RWPE1 (cell line): ENCODE measurements at regions not wholly inside any gene's neighbourhood (a gene's known extent, or its start where the extent isn't known, plus 50 kb on each side); places are given as distances from the start of the nearest gene placed in this dataset.

Experiments used
- CTCF ChIA-PET: fragments of 350-600 bp; sonication (Branson Sonifier 250); formaldehyde crosslinking; extraction: SDS; loops from one replicate; lab custom pipeline; 2021; lab: Yijun Ruan, JAX
- POLR2A ChIA-PET: fragments of 400-600 bp; formaldehyde crosslinking; extraction: SDS; loops from one replicate; lab custom pipeline; 2020; ENCODE audit warnings: antibody characterized with exemption; ENCODE audit not compliant: low non-redundant PET; lab: Yijun Ruan, JAX
- DNase-seq: peaks from one replicate; pipeline ENCODE4 v3.0.0; 2012; ENCODE audit warnings: low spot score
- H3K27ac ChIP-seq: fragments of 450-650 bp; 2 replicates; pipeline ENCODE4 v1.5.1; 2017
- CTCF ChIP-seq: fragments of 450-650 bp; conservative IDR thresholded peaks from 2 replicates; pipeline ENCODE4 v1.5.1; 2017; ENCODE audit warnings: low read depth, mild to moderate bottlenecking

DNA sequence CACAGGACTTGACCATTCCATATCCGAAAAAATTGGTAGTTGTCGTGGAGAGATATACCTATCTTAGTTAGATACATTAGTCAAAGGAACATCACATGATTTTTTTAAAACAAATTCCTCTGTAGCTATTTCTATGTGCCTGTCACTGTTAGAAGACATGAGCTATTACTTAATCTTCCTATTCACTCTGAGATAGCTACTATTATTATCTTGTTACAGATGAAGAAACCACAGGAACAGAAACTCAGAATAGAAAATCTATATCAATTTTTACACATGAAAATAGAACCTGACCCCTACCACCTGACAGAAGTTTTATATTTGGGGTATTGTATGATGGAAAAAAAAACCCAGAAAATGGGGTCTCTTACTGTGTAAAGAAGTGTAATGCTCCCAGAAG is 68.9 kb upstream of the TDRD3 start:
- CTCF ChIA-PET, result interaction anchor here (0.6 kb wide), 2 partner anchors 12 to 514 kb away, joined by 3 to 4 read pairs; no protein-coding TSS in a partner anchor
- DNase-seq, result no peak
- no peak for TF ChIP-seq CTCF
- POLR2A ChIA-PET, result no interaction called here
- no peak overlapping the region for H3K27ac ChIP-seq

- peak; percentile 37 for TF ChIP-seq CTCF
- CTCF ChIA-PET, result interaction anchor here (0.5 to 1.1 kb wide), 13 partner anchors 9 to 928 kb away, joined by 3 to 9 read pairs (median 3); no protein-coding TSS in a partner anchor
- no peak overlapping the region for H3K27ac ChIP-seq
- POLR2A ChIA-PET, result no interaction called here
- peak; percentile 22 for DNase-seq
Observed at GRCh38 chr13:60329221-60329923, 67.6 kb upstream of the TDRD3 start.

DNA sequence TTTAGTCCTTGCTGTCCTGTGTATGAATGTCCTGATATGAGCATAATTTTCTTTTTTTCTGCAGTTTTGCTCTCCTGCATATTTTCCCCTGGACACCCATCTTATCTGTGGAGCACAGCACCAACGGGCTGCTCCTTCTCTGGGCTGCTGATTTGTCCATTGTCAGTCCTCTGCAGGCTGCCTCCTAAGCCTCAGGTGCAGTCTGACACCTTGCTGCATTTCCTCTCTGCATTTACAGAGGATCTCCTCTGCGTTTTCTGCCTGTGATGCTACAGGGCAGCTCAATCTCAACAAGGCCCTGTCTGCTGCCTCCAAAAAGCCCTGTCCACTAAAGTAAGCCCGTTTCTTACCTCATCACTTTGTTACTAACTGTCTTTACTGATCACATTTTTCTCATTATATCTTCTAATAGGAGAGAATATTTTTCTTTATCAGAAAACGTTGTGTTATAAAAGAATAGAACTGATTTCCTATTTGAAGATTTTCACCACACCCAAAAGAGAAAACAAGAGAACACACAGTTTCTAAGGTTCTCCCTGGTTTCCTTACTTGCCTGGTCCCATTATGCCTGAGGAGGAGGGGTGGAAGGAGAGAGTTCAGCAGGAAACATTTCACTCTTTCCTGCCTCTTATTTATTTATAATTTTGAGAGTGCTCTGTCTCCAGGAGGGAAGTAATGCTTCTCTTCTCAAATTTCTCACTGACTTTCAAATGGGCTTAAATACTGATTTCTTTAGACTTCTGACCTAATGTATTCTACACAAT is 65.6 kb upstream of the TDRD3 start:
- POLR2A ChIA-PET, result no interaction called here
- CTCF ChIA-PET, result interaction anchor here (0.8 to 0.9 kb wide), 2 partner anchors 105 to 207 kb away, joined by 3 to 4 read pairs; no protein-coding TSS in a partner anchor
- TF ChIP-seq CTCF, result no peak
- no peak for DNase-seq
- H3K27ac ChIP-seq, result no peak overlapping the region

DNA sequence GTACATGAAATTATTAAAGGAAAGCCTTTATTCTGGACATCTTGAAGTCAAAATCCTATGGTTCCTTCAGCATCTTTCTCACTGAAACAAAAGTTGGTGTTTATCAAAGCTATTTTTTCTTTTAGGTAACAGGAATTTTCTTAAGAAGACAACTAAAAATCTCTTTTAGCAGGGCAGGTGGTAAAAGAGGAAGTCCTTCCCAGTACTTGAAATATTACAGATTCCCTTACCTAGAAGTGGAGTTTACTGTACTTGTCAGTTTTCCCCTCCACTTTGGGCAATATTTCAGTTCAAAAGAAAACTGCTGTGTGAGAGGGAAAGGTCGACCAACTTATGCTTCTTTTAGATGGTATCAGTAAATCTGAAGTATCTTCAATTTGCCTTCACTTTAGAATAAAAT is 64.3 kb upstream of the TDRD3 start:
- H3K27ac ChIP-seq, result no peak overlapping the region
- TF ChIP-seq CTCF, result no peak
- ChIA-PET POLR2A (no interaction called here), CTCF (interaction anchor here (0.6 kb wide), 1 partner anchor 558 kb away, joined by 6 read pairs; no protein-coding TSS in a partner anchor)
- no peak for DNase-seq

- DNase-seq, result no peak
- CTCF ChIA-PET, result interaction anchor here (0.5 kb wide), 1 partner anchor 243 kb away, joined by 3 read pairs; no protein-coding TSS in a partner anchor
- H3K27ac ChIP-seq, result no peak overlapping the region
- TF ChIP-seq CTCF, result no peak
- POLR2A ChIA-PET, result no interaction called here
Observed at GRCh38 chr13:60334310-60334709, 62.7 kb upstream of the TDRD3 start.

DNA sequence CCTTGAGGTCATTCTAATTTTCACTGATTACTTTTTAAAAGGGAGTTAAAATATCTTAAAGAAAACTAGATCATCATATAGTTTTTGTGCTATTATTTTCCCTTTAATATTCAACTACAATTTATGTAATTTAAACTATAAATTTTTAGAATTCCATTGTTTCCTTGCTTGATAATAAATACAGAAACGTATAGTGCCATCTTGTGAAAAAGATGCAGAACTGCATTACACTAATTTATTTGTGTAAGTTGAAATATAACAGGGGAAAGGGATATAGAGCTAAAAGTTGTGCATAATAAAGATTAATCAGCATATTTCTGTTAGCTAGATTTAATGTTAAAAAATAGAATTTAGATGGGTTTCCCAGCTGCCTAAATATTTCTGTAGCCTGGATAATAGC is 61.5 kb upstream of the TDRD3 start:
- ChIA-PET POLR2A (no interaction called here), CTCF (interaction anchor here (0.6 to 0.7 kb wide), 3 partner anchors 134 to 1232 kb away, joined by 3 to 4 read pairs (median 3); no protein-coding TSS in a partner anchor)
- no peak overlapping the region for H3K27ac ChIP-seq
- peak; percentile 74 for TF ChIP-seq CTCF
- no peak for DNase-seq
